Heart left ventricle (tissue), 16 donors: ENCODE measurements at regions not wholly inside any gene's neighbourhood (a gene's known extent, or its start where the extent isn't known, plus 50 kb on each side); places are given as distances from the start of the nearest gene placed in this dataset.

Experiments used
- ATAC-seq, 4 donors: fragments of 200-7000 bp; cut with Tn5 transposase; one replicate each; pipeline ENCODE4 v1.9.1; 2020 to 2022; ENCODE audit warnings: moderate library complexity in 4 of 4, mild to moderate bottlenecking in 3 of 4, moderate number of reproducible peaks in 1 of 4
- DNase-seq, 5 donors: peaks; one replicate each; pipeline ENCODE4 v3.0.0-alpha.2; 2020
- H3K27ac ChIP-seq, 12 donors: fragments of 200-600 bp; sonication (generic) in 4 of 12; one replicate each; pipeline versions ENCODE4 v1.5.0 to v1.8.0; 2016 to 2022; ENCODE audit warnings: mild to moderate bottlenecking in 2 of 12
- H3K27me3 ChIP-seq, 9 donors: fragments of 200-600 bp; sonication (generic) in 2 of 9; one replicate each; pipeline versions ENCODE4 v1.5.1 to v1.8.0; 2016 to 2022; ENCODE audit warnings: mild to moderate bottlenecking in 3 of 9
- H3K36me3 ChIP-seq, 9 donors: fragments of 200-600 bp; sonication (generic) in 2 of 9; one replicate each; pipeline versions ENCODE4 v1.5.0 to v1.8.0; 2018 to 2022; ENCODE audit warnings: mild to moderate bottlenecking in 2 of 9
- H3K4me1 ChIP-seq, 12 donors: fragments of 200-600 bp; sonication (generic) in 4 of 12; one replicate each; pipeline versions ENCODE4 v1.5.0 to v1.8.0; 2016 to 2022; ENCODE audit warnings: mild to moderate bottlenecking in 3 of 12
- H3K4me3 ChIP-seq, 12 donors: fragments of 200-600 bp; sonication (generic) in 4 of 12; one replicate each; pipeline versions ENCODE4 v1.5.0 to v1.8.0; 2017 to 2022; ENCODE audit warnings: mild to moderate bottlenecking in 9 of 12, moderate library complexity in 4 of 12
- H3K9me3 ChIP-seq, 12 donors: fragments of 200-600 bp; sonication (generic) in 4 of 12; one replicate each; pipeline versions ENCODE4 v1.5.0 to v1.8.0; 2016 to 2022; ENCODE audit warnings: mild to moderate bottlenecking in 1 of 12
- CTCF ChIP-seq, 12 donors: fragments of 200-600 bp; sonication (generic) in 4 of 12; IDR thresholded peaks; one replicate each; pipeline versions ENCODE4 v1.5.0 to v1.8.0; 2018 to 2022; ENCODE audit warnings: antibody characterized with exemption in 12 of 12, mild to moderate bottlenecking in 5 of 12
- POLR2A ChIP-seq, 2 donors: fragments of 450-650 bp; IDR thresholded peaks; one replicate each; pipeline ENCODE4 v1.6.1; 2017; ENCODE audit warnings: antibody characterized with exemption in 2 of 2, mild to moderate bottlenecking in 2 of 2, moderate library complexity in 2 of 2
- WGBS, 4 donors: extraction: QIAGEN DNeasy Blood & Tissue Kit in 2 of 4; methylation state at CpG; one replicate each; pipeline versions ENCODE4 v1.1.5 to v1.1.7; 2013 to 2018; 5-methylcytosine and 5-hydroxymethylcytosine counted together
- intact Hi-C, 10 donors: fragments of 100-400 bp; cut with DNase I; formaldehyde crosslinking; loops; one replicate each; pipeline versions ENCODE4 v1.11.1 to v1.14.2; 2022
- donor health status: ischemic (EF 13 %, LVEDD 7.1; RV severe dilation, severe dysfunction).
- donor health status: healthy with polysubstance abuse.
- donor health status: DM: no; HTN: yes; CAD: no.
- donor health status: DM: no; HTN: no; CAD: no.
- donor health status: ischemic (EF 25% LVEDD 6.9; RV normal size, moderate dysfunction).
- donor health status: ischemic (EF 25% LVEDD 5.7; RV mildly dilated, moderate dysfunction).
- donor health status: healthy.
- donor health status: DM: yes; HTN: yes; CAD: no.
- donor health status: ischemic (EF 35%, LVEDD 5.7; RV mildly dilated, moderate dysfunction).
- donor health status: nonischemic (EF 11% LVEDD 7.7; RV severe dilation, severe dysfunction).
- donor health status: DM: yes; HTN: yes; CAD: no.
- donor health status: PGD.
- donor health status: ischemic (EF 29% LVEDD 5.4; RV normal size, mild dysfunction).
- donor health status: nonischemic (EF 23%, LVEDD 6.1; RV moderate dilation, normal function).

GRCh38 chr11:105312266-105312665 is 172.7 kb upstream of the CARD18 start:
- Histone ChIP-seq H3K36me3 (no peaks in the 10 kb centered on the region), H3K27me3 (no peaks in the 10 kb centered on the region), H3K27ac (no peak overlapping the region), H3K4me3 (no peak overlapping the region), H3K9me3 (no peaks in the 10 kb centered on the region), H3K4me1 (no peaks in the 10 kb centered on the region)
- TF ChIP-seq POLR2A (IDR thresholded peaks at IDR 0.05) (no peak), CTCF (IDR thresholded peaks at IDR 0.05) (no peak)
- 81 to 96% (median 86%) methylated on average over 2 of the region's 2 CpGs for WGBS, 4 donors
- no peak for DNase-seq
- intact Hi-C loops = no loop called here
- ATAC-seq = no peak

- WGBS, 4 donors = 93 to 96% (median 93%) methylated on average over 3 of the region's 3 CpGs
- Histone ChIP-seq H3K27ac (no peak overlapping the region), H3K27me3 (no peaks in the 10 kb centered on the region), H3K4me1 (no peaks in the 10 kb centered on the region), H3K9me3 (peaks cover 0 to 8% (median 0%) of the 10 kb centered on the region in 12 donors), H3K4me3 (no peak overlapping the region), H3K36me3 (no peaks in the 10 kb centered on the region)
- no peak for DNase-seq
- intact Hi-C loops = no loop called here
- no peak for TF ChIP-seq CTCF (IDR thresholded peaks at IDR 0.05)
- TF ChIP-seq POLR2A (IDR thresholded peaks at IDR 0.05) = no peak
- no peak for ATAC-seq
These were observed 159.1 kb upstream of the CARD18 start for GRCh38 chr11:105298630-105299029.

- H3K27me3 ChIP-seq = no peaks in the 10 kb centered on the region
- TF ChIP-seq POLR2A (IDR thresholded peaks at IDR 0.05) = no peak
- no peak for TF ChIP-seq CTCF (IDR thresholded peaks at IDR 0.05)
- 70 to 78% (median 71%) methylated on average over 2 of the region's 2 CpGs for WGBS, 4 donors
- H3K4me3 ChIP-seq = no peak overlapping the region
- H3K4me1 ChIP-seq = no peaks in the 10 kb centered on the region
- intact Hi-C loops = no loop called here
- ATAC-seq = no peak
- no peak for DNase-seq
- no peaks in the 10 kb centered on the region for H3K36me3 ChIP-seq
- H3K9me3 ChIP-seq = peaks cover 0 to 10% (median 0%) of the 10 kb centered on the region in 12 donors
- H3K27ac ChIP-seq = no peak overlapping the region
These were observed 158.6 kb upstream of the CARD18 start for GRCh38 chr11:105298174-105298573.

GRCh38 chr11:105297463-105297862 is 157.9 kb upstream of the CARD18 start:
- H3K4me1 ChIP-seq = no peaks in the 10 kb centered on the region
- no peak overlapping the region for H3K27ac ChIP-seq
- ATAC-seq = no peak
- H3K9me3 ChIP-seq = peaks cover 0 to 15% (median 0%) of the 10 kb centered on the region in 12 donors
- no peaks in the 10 kb centered on the region for H3K36me3 ChIP-seq
- no peak for DNase-seq
- H3K27me3 ChIP-seq = no peaks in the 10 kb centered on the region
- intact Hi-C loops = no loop called here
- no peak for TF ChIP-seq POLR2A (IDR thresholded peaks at IDR 0.05)
- TF ChIP-seq CTCF (IDR thresholded peaks at IDR 0.05) = no peak
- H3K4me3 ChIP-seq = no peak overlapping the region
- WGBS, 4 donors = 56 to 67% (median 59%) methylated on average over 2 of the region's 2 CpGs
